ENCODE measurements at regions not wholly inside any gene's neighbourhood (a gene's known extent, or its start where the extent isn't known, plus 50 kb on each side); places are given as distances from the start of the nearest gene placed in this dataset.

DNA sequence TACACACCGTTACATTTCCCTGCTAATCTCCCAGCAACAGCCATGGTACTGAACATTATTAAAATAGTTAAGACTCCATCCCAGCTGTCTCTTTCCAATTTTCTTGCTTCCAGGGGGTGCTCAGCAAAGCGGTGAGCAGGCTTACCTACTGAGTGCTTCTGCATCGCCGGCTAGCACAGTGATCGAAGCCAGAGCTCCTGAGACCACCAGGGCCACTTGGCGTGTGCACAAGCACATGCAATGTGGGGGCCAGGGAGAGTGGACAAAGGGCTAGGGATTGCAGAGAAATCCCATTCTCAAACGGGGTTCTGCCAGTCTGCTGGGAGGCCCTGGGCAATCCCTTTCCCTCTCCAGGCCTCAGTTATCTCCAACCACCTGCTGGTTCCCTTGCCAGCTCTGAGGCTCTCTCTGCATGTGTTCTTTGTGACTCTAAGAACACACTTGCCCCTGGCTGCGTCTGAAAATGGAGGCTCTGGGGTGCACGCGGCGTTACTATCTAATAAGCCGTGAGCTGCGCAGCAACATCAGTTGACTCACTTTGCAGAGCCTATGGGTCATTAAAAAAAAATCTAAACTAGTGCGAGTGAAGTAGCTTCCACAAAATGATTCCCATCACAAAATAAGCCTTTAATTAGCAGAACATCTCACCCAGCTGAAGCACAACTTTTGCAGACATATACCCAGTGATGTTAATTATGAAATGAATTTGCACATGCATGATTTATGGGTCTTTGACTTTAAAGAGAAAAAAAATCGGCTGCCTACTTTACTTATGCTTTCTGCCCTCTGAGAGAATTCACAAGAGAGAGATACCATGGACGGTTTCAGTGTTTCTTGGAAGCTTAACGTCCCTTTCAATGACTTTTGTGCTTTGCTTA lies 271.5 kb downstream of the TLE3 start:
- no peak for ATAC-seq (ENCODE audit: insufficient number of reproducible peaks, low FRiP score, low read depth)
- Histone ChIP-seq H3K4me1 (ENCODE audit: control insufficient read depth in 1 of 2, low read depth in 2 of 2) (no peaks in the 10 kb centered on the region), H3K4me3 (no peak overlapping the region)

DNA sequence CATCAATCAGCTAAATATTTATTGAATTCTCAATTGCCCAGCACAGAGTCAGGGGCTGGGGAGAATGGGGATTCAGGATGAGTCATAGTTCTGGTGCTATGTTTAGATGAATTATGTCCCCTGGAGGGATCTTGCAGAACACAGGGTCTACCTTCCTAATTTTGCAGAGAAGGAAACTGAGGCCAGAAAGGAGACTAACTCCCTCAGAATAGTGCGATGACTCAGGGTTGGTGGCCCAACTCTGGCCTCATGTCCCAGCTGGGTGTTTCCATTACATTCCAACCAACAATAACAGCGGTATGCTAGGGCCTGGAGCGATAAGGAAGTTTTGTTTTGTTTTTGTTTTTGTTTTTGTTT lies 270.9 kb downstream of the TLE3 start:
- no peak overlapping the region for H3K27ac ChIP-seq
- DNase-seq (ENCODE audit: low spot score) = no peak
- H3K4me1 ChIP-seq (ENCODE audit: control insufficient read depth in 1 of 2, low read depth in 2 of 2) = no peaks in the 10 kb centered on the region
- no peaks in the 10 kb centered on the region for H3K27me3 ChIP-seq (replicated peaks; ENCODE audit: insufficient read depth)
- no peaks in the 10 kb centered on the region for H3K9me3 ChIP-seq
- no peak for TF ChIP-seq CTCF (IDR thresholded peaks at IDR 0.05)
- H3K36me3 ChIP-seq = no peaks in the 10 kb centered on the region
- no peak overlapping the region for H3K4me3 ChIP-seq
- no peak for ATAC-seq (ENCODE audit: insufficient number of reproducible peaks, low FRiP score, low read depth)

More for the DNA sequence above, 271.5 kb downstream of the TLE3 start:
- TF ChIP-seq CTCF (IDR thresholded peaks at IDR 0.05) = no peak
- H3K9me3 ChIP-seq = no peaks in the 10 kb centered on the region
- no peaks in the 10 kb centered on the region for H3K36me3 ChIP-seq
- no peak for DNase-seq (ENCODE audit: low spot score)
- no peak overlapping the region for H3K27ac ChIP-seq
- H3K27me3 ChIP-seq (replicated peaks; ENCODE audit: insufficient read depth) = no peaks in the 10 kb centered on the region

DNA sequence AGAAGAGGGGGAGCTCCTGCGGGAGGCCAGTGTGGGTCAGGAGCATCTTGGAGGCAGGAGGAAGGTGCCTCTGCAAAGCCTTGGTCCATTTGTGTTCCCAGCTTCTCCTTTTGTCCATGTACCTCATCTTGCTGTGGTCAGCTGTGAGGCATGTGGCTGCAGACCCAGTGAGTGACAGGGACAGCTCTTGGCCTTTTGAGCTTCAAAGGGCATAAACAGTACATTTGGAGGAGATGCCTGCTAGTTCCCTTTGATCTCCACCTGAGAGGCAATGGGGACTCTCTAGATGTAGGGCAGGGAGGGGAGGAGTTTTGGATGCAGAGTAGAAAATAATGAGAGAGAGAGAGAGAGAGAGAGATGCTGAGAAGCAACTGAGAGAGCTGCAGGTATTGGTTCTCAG lies 270.0 kb downstream of the TLE3 start:
- Histone ChIP-seq H3K27ac (no peak overlapping the region), H3K9me3 (no peaks in the 10 kb centered on the region), H3K27me3 (replicated peaks; ENCODE audit: insufficient read depth) (no peaks in the 10 kb centered on the region), H3K4me3 (no peak overlapping the region), H3K4me1 (ENCODE audit: control insufficient read depth in 1 of 2, low read depth in 2 of 2) (no peaks in the 10 kb centered on the region), H3K36me3 (no peaks in the 10 kb centered on the region)
- ATAC-seq (ENCODE audit: insufficient number of reproducible peaks, low FRiP score, low read depth) (no peak), DNase-seq (ENCODE audit: low spot score) (no peak)
- no peak for TF ChIP-seq CTCF (IDR thresholded peaks at IDR 0.05)

- DNase-seq (ENCODE audit: low spot score) (no peak), ATAC-seq (ENCODE audit: insufficient number of reproducible peaks, low FRiP score, low read depth) (no peak)
- H3K27ac ChIP-seq = no peak overlapping the region
- no peak for TF ChIP-seq CTCF (IDR thresholded peaks at IDR 0.05)
- H3K36me3 ChIP-seq = no peaks in the 10 kb centered on the region
- no peaks in the 10 kb centered on the region for H3K9me3 ChIP-seq
- no peaks in the 10 kb centered on the region for H3K4me1 ChIP-seq (ENCODE audit: control insufficient read depth in 1 of 2, low read depth in 2 of 2)
- H3K4me3 ChIP-seq = no peak overlapping the region
- no peaks in the 10 kb centered on the region for H3K27me3 ChIP-seq (replicated peaks; ENCODE audit: insufficient read depth)
Observed at GRCh38 chr15:69828181-69828828, 269.4 kb downstream of the TLE3 start.

GRCh38 chr15:69829974-69830373 lies 267.7 kb downstream of the TLE3 start:
- no peak for DNase-seq (ENCODE audit: low spot score)
- H3K27ac ChIP-seq = no peak overlapping the region
- no peak for ATAC-seq (ENCODE audit: insufficient number of reproducible peaks, low FRiP score, low read depth)
- TF ChIP-seq CTCF (IDR thresholded peaks at IDR 0.05) = no peak
- H3K36me3 ChIP-seq = no peaks in the 10 kb centered on the region
- no peak overlapping the region for H3K4me3 ChIP-seq
- H3K4me1 ChIP-seq (ENCODE audit: control insufficient read depth in 1 of 2, low read depth in 2 of 2) = no peaks in the 10 kb centered on the region
- no peaks in the 10 kb centered on the region for H3K27me3 ChIP-seq (replicated peaks; ENCODE audit: insufficient read depth)
- H3K9me3 ChIP-seq = no peaks in the 10 kb centered on the region
